H9 (cell line): ENCODE measurements at regions not wholly inside any gene's neighbourhood (a gene's known extent, or its start where the extent isn't known, plus 50 kb on each side); places are given as distances from the start of the nearest gene placed in this dataset.

Source experiments
- DNase-seq: peaks from one replicate; pipeline ENCODE4 v3.0.0-alpha.2; 2017
- H2AFZ ChIP-seq: one replicate; pipeline ENCODE4 v1.6.1; 2013; ENCODE audit warnings: mild to moderate bottlenecking, low read length, control low read depth, moderate library complexity
- H2AK5ac ChIP-seq: 2 replicates; pipeline ENCODE4 v1.6.1; 2013; ENCODE audit warnings: low read length, control low read depth, mixed read lengths; ENCODE audit not compliant: insufficient read length
- H2BK120ac ChIP-seq: one replicate; pipeline ENCODE4 v1.6.1; 2013; ENCODE audit warnings: low read depth, mild to moderate bottlenecking, low read length, control low read depth, inconsistent platforms; ENCODE audit not compliant: poor library complexity, severe bottlenecking
- H2BK12ac ChIP-seq: 2 replicates; pipeline ENCODE4 v1.6.1; 2013; ENCODE audit warnings: low read length, control low read depth, mixed read lengths, low read depth; ENCODE audit not compliant: insufficient read length
- H2BK15ac ChIP-seq: 2 replicates; pipeline ENCODE4 v1.6.1; 2013; ENCODE audit warnings: low read depth, low read length, control low read depth
- H2BK20ac ChIP-seq: one replicate; pipeline ENCODE4 v1.6.1; 2013; ENCODE audit warnings: low read depth, mild to moderate bottlenecking, low read length, control low read depth, inconsistent platforms; ENCODE audit not compliant: poor library complexity, severe bottlenecking
- H2BK5ac ChIP-seq: 2 replicates; pipeline ENCODE4 v1.6.1; 2013; ENCODE audit warnings: low read length, control low read depth, mixed read lengths; ENCODE audit not compliant: insufficient read length
- H3K14ac ChIP-seq: 2 replicates; pipeline ENCODE4 v1.6.1; 2013; ENCODE audit warnings: low read length, control low read depth; ENCODE audit not compliant: insufficient read depth
- H3K18ac ChIP-seq: 2 replicates; pipeline ENCODE4 v1.6.1; 2013; ENCODE audit warnings: low read depth, mild to moderate bottlenecking, mixed read lengths, low read length, control low read depth; ENCODE audit not compliant: insufficient read length
- H3K23ac ChIP-seq: 2 replicates; pipeline ENCODE4 v1.6.1; 2013; ENCODE audit warnings: low read length, control low read depth, mixed read lengths, low read depth; ENCODE audit not compliant: insufficient read length
- H3K23me2 ChIP-seq: 2 replicates; pipeline ENCODE4 v1.6.1; 2013; ENCODE audit warnings: low read depth, mild to moderate bottlenecking, mixed read lengths, low read length, control low read depth; ENCODE audit not compliant: insufficient read length, poor library complexity, severe bottlenecking
- H3K27ac ChIP-seq: 2 replicates; pipeline ENCODE4 v1.5.1; 2013; ENCODE audit warnings: low read length, control low read depth, mixed read lengths, low read depth; ENCODE audit not compliant: insufficient read length
- H3K27me3 ChIP-seq: 2 replicates; pipeline ENCODE4 v1.6.1; 2013; ENCODE audit warnings: low read length, control low read depth, inconsistent platforms; ENCODE audit not compliant: insufficient read depth
- H3K4ac ChIP-seq: 2 replicates; pipeline ENCODE4 v1.6.1; 2013; ENCODE audit warnings: low read depth, mild to moderate bottlenecking, control low read depth, inconsistent platforms, low read length, moderate library complexity
- H3K4me1 ChIP-seq: 2 replicates; pipeline ENCODE4 v1.6.1; 2013; ENCODE audit warnings: low read length, control low read depth, inconsistent platforms; ENCODE audit not compliant: insufficient read depth
- H3K4me2 ChIP-seq: 2 replicates; pipeline ENCODE4 v1.6.1; 2013; ENCODE audit warnings: low read length, control low read depth, mixed read lengths; ENCODE audit not compliant: insufficient read length, insufficient read depth
- H3K56ac ChIP-seq: 2 replicates; pipeline ENCODE4 v1.6.1; 2013; ENCODE audit warnings: low read depth, mild to moderate bottlenecking, mixed read lengths, low read length, control low read depth; ENCODE audit not compliant: insufficient read length
- H3K79me1 ChIP-seq: 2 replicates; pipeline ENCODE4 v1.6.1; 2013; ENCODE audit warnings: low read depth, mild to moderate bottlenecking, moderate library complexity, low read length, control low read depth, inconsistent platforms; ENCODE audit not compliant: insufficient read depth, poor library complexity, severe bottlenecking
- H3K79me2 ChIP-seq: 2 replicates; pipeline ENCODE4 v1.6.1; 2013; ENCODE audit warnings: low read length, control low read depth, inconsistent platforms; ENCODE audit not compliant: insufficient read depth
- H3K9ac ChIP-seq: 2 replicates; pipeline ENCODE4 v1.6.1; 2013; ENCODE audit warnings: low read length, control low read depth, mixed read lengths; ENCODE audit not compliant: insufficient read length; ENCODE audit errors: extremely low read depth
- H3K9me3 ChIP-seq: one replicate; pipeline ENCODE4 v1.6.1; 2013; ENCODE audit warnings: low read depth, low read length, inconsistent platforms; ENCODE audit not compliant: control insufficient read depth
- H3T11ph ChIP-seq: one replicate; pipeline ENCODE4 v1.6.1; 2013; ENCODE audit warnings: mild to moderate bottlenecking, low read length, control low read depth, inconsistent platforms
- H4K20me1 ChIP-seq: one replicate; pipeline ENCODE4 v1.6.1; 2013; ENCODE audit not compliant: control insufficient read depth, insufficient read length, insufficient read depth
- H4K5ac ChIP-seq: 2 replicates; pipeline ENCODE4 v1.6.1; 2013; ENCODE audit warnings: low read depth, mild to moderate bottlenecking, mixed read lengths, low read length, control low read depth; ENCODE audit not compliant: insufficient read length
- H4K8ac ChIP-seq: replicated peaks from 2 replicates; pipeline ENCODE4 v1.6.1; 2013; ENCODE audit warnings: low read length, control low read depth, mixed read lengths, low read depth; ENCODE audit not compliant: insufficient read length
- H4K91ac ChIP-seq: 2 replicates; pipeline ENCODE4 v1.6.1; 2013; ENCODE audit warnings: low read depth, mild to moderate bottlenecking, moderate library complexity, mixed read lengths, low read length, control low read depth; ENCODE audit not compliant: insufficient read length
- H3K27ac Mint-ChIP-seq, 3 experiments: 2 replicates in 2 of 3; 3 replicates in 1 of 3; pipeline ENCODE4 v1.8.0; 2020 to 2021; ENCODE audit warnings: mixed read lengths in 3 of 3, mild to moderate bottlenecking in 1 of 3, moderate library complexity in 1 of 3
- H3K27me3 Mint-ChIP-seq: 2 replicates; pipeline ENCODE4 v1.8.0; 2021; ENCODE audit warnings: low read depth, mild to moderate bottlenecking, moderate library complexity, mixed read lengths
- H3K36me3 Mint-ChIP-seq, 3 experiments: 2 replicates in 2 of 3; 3 replicates in 1 of 3; pipeline ENCODE4 v1.8.0; 2020 to 2021; ENCODE audit warnings: low read depth in 3 of 3, mixed read lengths in 3 of 3; ENCODE audit not compliant: insufficient read depth in 1 of 3
- H3K4me1 Mint-ChIP-seq, 2 experiments: 2 replicates each; pipeline ENCODE4 v1.8.0; 2020; ENCODE audit warnings: mixed read lengths in 2 of 2
- H3K4me3 Mint-ChIP-seq, 2 experiments: 2 replicates in 1 of 2; 3 replicates in 1 of 2; pipeline ENCODE4 v1.8.0; 2020 to 2021; ENCODE audit warnings: mild to moderate bottlenecking in 2 of 2, mixed read lengths in 2 of 2, moderate library complexity in 1 of 2
- H3K9me3 Mint-ChIP-seq, 2 experiments: 2 replicates in 1 of 2; 3 replicates in 1 of 2; pipeline ENCODE4 v1.8.0; 2020; ENCODE audit warnings: mild to moderate bottlenecking in 2 of 2, mixed read lengths in 2 of 2, moderate library complexity in 1 of 2
- WGBS: extraction: QIAGEN DNeasy Blood & Tissue Kit; methylation state at CpG from one replicate; pipeline ENCODE4 v1.1.7; 2013; ENCODE audit warnings: missing lambda C conversion rate, low lambda C conversion rate, mixed read lengths; ENCODE audit not compliant: insufficient read length; ENCODE audit errors: extremely low coverage; 5-methylcytosine and 5-hydroxymethylcytosine counted together
- TF ChIP-seq, protein P1 (sequence below): fragments of 200-600 bp; sonication (generic); conservative IDR thresholded peaks from 3 replicates; pipeline ENCODE4 v1.8.0; 2021; ENCODE audit warnings: antibody characterized with exemption, mild to moderate bottlenecking

DNA sequence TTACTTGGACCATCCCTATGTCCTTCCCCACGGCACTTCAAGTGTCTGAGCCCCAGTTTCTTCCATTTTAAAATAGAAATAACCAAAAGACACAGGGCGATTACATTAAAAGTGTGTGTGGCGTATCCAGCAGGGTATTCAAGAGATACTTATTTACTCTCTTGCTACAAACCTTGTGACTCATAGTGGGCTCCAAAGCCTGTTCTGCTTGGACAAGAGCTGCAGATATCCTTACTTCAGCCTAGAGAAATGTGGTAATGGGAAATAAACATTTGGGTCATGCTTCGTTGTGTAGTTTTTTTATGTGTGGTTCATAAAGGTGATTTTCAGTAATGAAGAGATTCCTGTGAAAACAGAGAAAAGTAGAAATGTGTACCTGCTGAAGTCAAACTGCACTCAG is 288.9 kb upstream of the CDH11 start:
- H2AFZ ChIP-seq: no peak overlapping the region
- H3K14ac ChIP-seq: no peak overlapping the region
- TF ChIP-seq, protein P1, sequence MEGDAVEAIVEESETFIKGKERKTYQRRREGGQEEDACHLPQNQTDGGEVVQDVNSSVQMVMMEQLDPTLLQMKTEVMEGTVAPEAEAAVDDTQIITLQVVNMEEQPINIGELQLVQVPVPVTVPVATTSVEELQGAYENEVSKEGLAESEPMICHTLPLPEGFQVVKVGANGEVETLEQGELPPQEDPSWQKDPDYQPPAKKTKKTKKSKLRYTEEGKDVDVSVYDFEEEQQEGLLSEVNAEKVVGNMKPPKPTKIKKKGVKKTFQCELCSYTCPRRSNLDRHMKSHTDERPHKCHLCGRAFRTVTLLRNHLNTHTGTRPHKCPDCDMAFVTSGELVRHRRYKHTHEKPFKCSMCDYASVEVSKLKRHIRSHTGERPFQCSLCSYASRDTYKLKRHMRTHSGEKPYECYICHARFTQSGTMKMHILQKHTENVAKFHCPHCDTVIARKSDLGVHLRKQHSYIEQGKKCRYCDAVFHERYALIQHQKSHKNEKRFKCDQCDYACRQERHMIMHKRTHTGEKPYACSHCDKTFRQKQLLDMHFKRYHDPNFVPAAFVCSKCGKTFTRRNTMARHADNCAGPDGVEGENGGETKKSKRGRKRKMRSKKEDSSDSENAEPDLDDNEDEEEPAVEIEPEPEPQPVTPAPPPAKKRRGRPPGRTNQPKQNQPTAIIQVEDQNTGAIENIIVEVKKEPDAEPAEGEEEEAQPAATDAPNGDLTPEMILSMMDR: no peak
- peaks cover 0 to 2% of the 10 kb centered on the region in 2 experiments; a peak in 1 of 4 replicates for H3K4me1 Mint-ChIP-seq
- H2BK20ac ChIP-seq: no peak overlapping the region
- H2BK5ac ChIP-seq: no peak overlapping the region
- H3K9me3 Mint-ChIP-seq: no peaks in the 10 kb centered on the region
- no peak overlapping the region for H3T11ph ChIP-seq
- WGBS: 100% methylated on average over 1 of the region's 4 CpGs
- no peak overlapping the region for H3K4me3 Mint-ChIP-seq
- no peak overlapping the region for H3K27ac Mint-ChIP-seq
- no peaks in the 10 kb centered on the region for H3K27me3 Mint-ChIP-seq
- no peak overlapping the region for H3K27ac ChIP-seq
- no peaks in the 10 kb centered on the region for H3K36me3 Mint-ChIP-seq
- H3K56ac ChIP-seq: no peak overlapping the region
- no peak overlapping the region for H3K9ac ChIP-seq
- H4K20me1 ChIP-seq: no peaks in the 10 kb centered on the region
- no peak overlapping the region for H3K4me2 ChIP-seq
- no peak overlapping the region for H3K4ac ChIP-seq
- no peak overlapping the region for H4K8ac ChIP-seq
- no peak for DNase-seq
- no peak overlapping the region for H2AK5ac ChIP-seq
- H4K91ac ChIP-seq: no peak overlapping the region
- H2BK12ac ChIP-seq: no peak overlapping the region
- H3K23ac ChIP-seq: no peak overlapping the region
- H3K27me3 ChIP-seq: no peaks in the 10 kb centered on the region
- H2BK120ac ChIP-seq: no peak overlapping the region
- H3K79me1 ChIP-seq: no peaks in the 10 kb centered on the region
- H3K9me3 ChIP-seq: no peaks in the 10 kb centered on the region
- no peak overlapping the region for H2BK15ac ChIP-seq
- no peak overlapping the region for H4K5ac ChIP-seq
- no peaks in the 10 kb centered on the region for H3K79me2 ChIP-seq
- no peaks in the 10 kb centered on the region; the same call in 1 of the 2 replicates for H3K4me1 ChIP-seq
- no peak overlapping the region for H3K18ac ChIP-seq
- no peaks in the 10 kb centered on the region for H3K23me2 ChIP-seq
